OCI-LY3 (cell line): ENCODE measurements at regions not wholly inside any gene's neighbourhood (a gene's known extent, or its start where the extent isn't known, plus 50 kb on each side); places are given as distances from the start of the nearest gene placed in this dataset.

Source experiments
- H2AFZ ChIP-seq: fragments of 200-600, 300-600 bp; shearing (Covaris generic); 2 replicates; pipeline ENCODE4 v1.6.0; 2014; ENCODE audit warnings: antibody characterized with exemption, low read depth, low read length
- H3K27ac ChIP-seq: fragments of 200-600, 300-600 bp; sonication (generic); 2 replicates; pipeline ENCODE4 v1.5.1; 2014; ENCODE audit warnings: mild to moderate bottlenecking, low read length, moderate library complexity, mixed read lengths
- H3K27me3 ChIP-seq: fragments of 200-600, 300-600 bp; sonication (generic); 2 replicates; pipeline ENCODE4 v1.6.1; 2014; ENCODE audit warnings: low read depth, low read length, mixed read lengths
- H3K36me3 ChIP-seq: fragments of 200-600, 300-600 bp; sonication (generic); replicated peaks from 2 replicates; pipeline ENCODE3; 2014; ENCODE audit warnings: low read depth, low read length, mixed read lengths
- H3K4me1 ChIP-seq: fragments of 300-600, 200-600 bp; sonication (generic); 2 replicates; pipeline ENCODE4 v1.6.1; 2014; ENCODE audit warnings: low read length, mixed read lengths
- H3K4me2 ChIP-seq: fragments of 200-600, 300-600 bp; sonication (generic); 2 replicates; pipeline ENCODE4 v1.6.1; 2014; ENCODE audit warnings: low read length, mixed read lengths
- H3K4me3 ChIP-seq: fragments of 300-600, 200-600 bp; sonication (generic); 2 replicates; pipeline ENCODE4 v1.5.1; 2014; ENCODE audit warnings: antibody characterized with exemption, mild to moderate bottlenecking, low read length, moderate library complexity
- H3K79me2 ChIP-seq: fragments of 300-600, 200-600 bp; shearing (Covaris generic); 2 replicates; pipeline ENCODE4 v1.6.1; 2014; ENCODE audit warnings: mild to moderate bottlenecking, low read length, mixed read lengths
- H3K9ac ChIP-seq: fragments of 300-600, 200-600 bp; shearing (Covaris generic); 2 replicates; pipeline ENCODE4 v1.6.0; 2014; ENCODE audit warnings: mild to moderate bottlenecking, low read length, moderate library complexity
- H3K9me3 ChIP-seq: fragments of 200-600, 300-600 bp; shearing (Covaris generic); 2 replicates; pipeline ENCODE4 v1.6.1; 2014; ENCODE audit warnings: low read length, mixed read lengths; ENCODE audit not compliant: insufficient read depth
- H4K20me1 ChIP-seq: fragments of 200-600, 300-600 bp; sonication (generic); 2 replicates; pipeline ENCODE4 v1.6.1; 2016; ENCODE audit warnings: low read length, mixed read lengths; ENCODE audit not compliant: insufficient read depth
- CTCF ChIP-seq: fragments of 200-600, 300-600 bp; sonication (generic); IDR thresholded peaks from 2 replicates; pipeline ENCODE4 v1.5.1; 2014; ENCODE audit warnings: antibody characterized with exemption, low read length, low read depth
- EZH2phosphoT487 ChIP-seq: fragments of 200-600 bp; shearing (Covaris generic); IDR thresholded peaks from 2 replicates; pipeline ENCODE4 v1.6.1; 2018; ENCODE audit warnings: antibody characterized with exemption, mixed run types, low read depth

GRCh38 chr22:49678842-49679170 lies 148.9 kb downstream of the BRD1 start:
- no peak overlapping the region for H3K4me2 ChIP-seq
- no peak overlapping the region for H2AFZ ChIP-seq
- H3K9me3 ChIP-seq, result no peaks in the 10 kb centered on the region
- H3K4me1 ChIP-seq, result no peaks in the 10 kb centered on the region
- H3K9ac ChIP-seq, result no peak overlapping the region
- TF ChIP-seq CTCF (no peak), EZH2phosphoT487 (no peak)
- no peak overlapping the region for H3K4me3 ChIP-seq
- H3K27ac ChIP-seq, result no peak overlapping the region
- H3K36me3 ChIP-seq, result no peaks in the 10 kb centered on the region
- no peaks in the 10 kb centered on the region for H4K20me1 ChIP-seq
- peaks cover 2% of the 10 kb centered on the region for H3K27me3 ChIP-seq
- no peaks in the 10 kb centered on the region for H3K79me2 ChIP-seq

DNA sequence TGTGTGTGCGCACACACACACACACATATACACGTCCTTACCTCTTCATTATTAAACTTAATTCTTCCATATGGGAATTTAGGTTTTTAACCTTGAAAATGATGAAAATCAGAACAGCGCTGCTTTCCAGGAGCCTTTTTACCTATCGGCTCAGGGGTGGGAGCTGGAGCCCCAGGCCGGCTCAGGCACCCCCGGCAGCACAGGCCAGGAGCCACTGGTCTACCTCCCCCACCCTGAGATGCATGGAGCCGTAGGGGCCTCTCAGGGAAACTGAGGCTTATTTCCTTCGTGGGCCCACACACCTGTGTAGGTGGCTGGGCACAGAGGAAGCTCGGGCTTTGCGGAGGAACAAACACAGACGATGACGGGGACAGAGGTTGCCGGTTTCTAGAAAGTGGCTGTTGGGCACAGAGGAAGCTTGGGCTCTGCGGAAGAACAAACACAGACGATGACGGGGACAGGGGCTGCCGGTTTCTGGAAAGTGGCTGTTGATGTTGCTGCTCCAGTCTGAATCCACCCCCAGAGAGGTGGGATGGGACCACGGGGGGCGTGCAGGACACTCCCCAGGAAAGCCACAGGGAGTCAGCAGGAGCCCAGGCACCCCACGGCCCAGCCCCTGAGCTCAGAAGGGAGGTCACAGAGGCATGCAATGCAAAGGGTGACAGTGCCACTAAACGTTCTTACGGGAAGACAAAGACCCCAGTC lies 149.4 kb downstream of the BRD1 start:
- TF ChIP-seq EZH2phosphoT487 (no peak), CTCF (no peak)
- Histone ChIP-seq H3K9me3 (no peaks in the 10 kb centered on the region), H2AFZ (no peak overlapping the region), H3K4me1 (no peaks in the 10 kb centered on the region), H3K9ac (no peak overlapping the region), H3K36me3 (no peaks in the 10 kb centered on the region), H3K4me3 (no peak overlapping the region), H4K20me1 (no peaks in the 10 kb centered on the region), H3K4me2 (no peak overlapping the region), H3K27me3 (no peaks in the 10 kb centered on the region; the same call in 1 of the 2 replicates), H3K79me2 (no peaks in the 10 kb centered on the region), H3K27ac (no peak overlapping the region)

DNA sequence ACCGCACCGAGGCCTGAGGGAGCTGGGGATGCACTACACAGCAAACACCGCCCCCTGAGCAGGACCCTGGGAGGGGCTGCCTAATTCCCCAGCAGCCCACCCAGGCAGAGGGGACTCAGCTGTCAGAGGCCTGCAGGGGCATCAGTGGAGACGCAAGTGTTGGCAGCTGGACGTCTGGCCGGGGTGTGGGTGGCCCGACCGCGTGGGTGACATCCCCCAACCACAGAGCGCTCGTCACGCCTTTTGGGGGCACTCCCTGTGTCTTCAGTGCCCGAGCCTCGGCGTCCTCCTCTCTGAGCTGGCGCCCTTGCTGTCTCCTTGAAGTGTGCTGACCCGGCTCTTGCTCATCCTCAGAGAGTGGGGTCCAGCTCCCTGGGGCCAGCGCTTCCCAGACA lies 150.2 kb downstream of the BRD1 start:
- H3K27ac ChIP-seq, result no peak overlapping the region
- no peaks in the 10 kb centered on the region; the same call in 1 of the 2 replicates for H3K27me3 ChIP-seq
- no peaks in the 10 kb centered on the region for H3K4me1 ChIP-seq
- TF ChIP-seq CTCF (no peak), EZH2phosphoT487 (no peak)
- H3K79me2 ChIP-seq, result no peaks in the 10 kb centered on the region
- H3K4me2 ChIP-seq, result no peak overlapping the region
- H3K9me3 ChIP-seq, result no peaks in the 10 kb centered on the region
- no peak overlapping the region for H2AFZ ChIP-seq
- H3K9ac ChIP-seq, result no peak overlapping the region
- H3K36me3 ChIP-seq, result no peaks in the 10 kb centered on the region
- no peak overlapping the region for H3K4me3 ChIP-seq
- H4K20me1 ChIP-seq, result no peaks in the 10 kb centered on the region

DNA sequence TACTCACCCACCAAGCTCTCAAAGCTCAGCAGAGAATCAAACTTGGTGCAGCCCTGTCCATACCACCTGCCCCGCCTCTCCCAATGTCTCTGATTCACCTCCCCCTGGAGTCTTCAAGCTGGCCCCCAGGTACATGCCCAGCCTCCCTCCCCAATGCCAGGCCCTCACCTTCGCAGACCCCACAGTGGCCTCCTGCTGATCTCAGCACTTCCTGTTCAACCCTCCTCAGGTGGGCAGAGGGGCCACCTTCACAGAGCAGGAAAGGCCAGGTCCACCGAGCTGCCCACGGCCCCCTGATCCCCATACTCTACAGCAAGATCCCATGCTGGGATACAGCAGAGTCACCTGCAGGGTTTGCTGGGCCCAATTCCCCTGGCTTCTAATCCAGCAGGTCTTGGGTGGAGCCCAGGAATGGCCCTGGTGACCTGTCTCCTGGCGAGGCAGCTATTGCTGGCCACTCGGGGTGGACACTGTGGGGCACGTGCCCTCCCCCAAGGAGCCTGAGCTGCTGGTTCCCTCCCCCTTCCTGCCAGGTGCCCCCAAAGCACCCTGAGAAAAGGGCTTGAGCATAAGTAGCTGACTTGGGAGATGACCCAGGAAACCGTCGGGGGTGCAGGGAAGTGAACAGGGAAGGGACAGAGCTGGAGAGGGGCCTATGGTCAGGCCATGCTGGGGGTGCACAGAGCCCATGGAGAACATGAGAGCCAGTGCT lies 150.7 kb downstream of the BRD1 start:
- TF ChIP-seq EZH2phosphoT487 (no peak), CTCF (no peak)
- H4K20me1 ChIP-seq, result no peaks in the 10 kb centered on the region
- no peaks in the 10 kb centered on the region for H3K4me1 ChIP-seq
- H3K36me3 ChIP-seq, result no peaks in the 10 kb centered on the region
- no peaks in the 10 kb centered on the region for H3K79me2 ChIP-seq
- no peak overlapping the region for H3K9ac ChIP-seq
- H2AFZ ChIP-seq, result no peak overlapping the region
- no peak overlapping the region for H3K4me3 ChIP-seq
- no peak overlapping the region for H3K4me2 ChIP-seq
- no peak overlapping the region for H3K27ac ChIP-seq
- H3K27me3 ChIP-seq, result no peaks in the 10 kb centered on the region; the same call in 1 of the 2 replicates
- H3K9me3 ChIP-seq, result no peaks in the 10 kb centered on the region
